GM12865 (cell line): ENCODE measurements at regions not wholly inside any gene's neighbourhood (a gene's known extent, or its start where the extent isn't known, plus 50 kb on each side); places are given as distances from the start of the nearest gene placed in this dataset.

ENCODE experiments used
- DNase-seq: peaks from one replicate; pipeline ENCODE4 v3.0.0; 2010; ENCODE audit warnings: low read depth
- H3K4me3 ChIP-seq: 2 replicates; pipeline ENCODE4 v1.5.1; 2011; ENCODE audit warnings: mild to moderate bottlenecking, low read depth, low read length, control low read depth
- TF ChIP-seq, protein P1 (sequence below): IDR thresholded peaks from 2 replicates; pipeline ENCODE4 v1.5.1; 2011; ENCODE audit warnings: low read length, control low read depth, low read depth, inconsistent platforms; ENCODE audit not compliant: insufficient read depth; ENCODE audit errors: missing control alignments

DNA sequence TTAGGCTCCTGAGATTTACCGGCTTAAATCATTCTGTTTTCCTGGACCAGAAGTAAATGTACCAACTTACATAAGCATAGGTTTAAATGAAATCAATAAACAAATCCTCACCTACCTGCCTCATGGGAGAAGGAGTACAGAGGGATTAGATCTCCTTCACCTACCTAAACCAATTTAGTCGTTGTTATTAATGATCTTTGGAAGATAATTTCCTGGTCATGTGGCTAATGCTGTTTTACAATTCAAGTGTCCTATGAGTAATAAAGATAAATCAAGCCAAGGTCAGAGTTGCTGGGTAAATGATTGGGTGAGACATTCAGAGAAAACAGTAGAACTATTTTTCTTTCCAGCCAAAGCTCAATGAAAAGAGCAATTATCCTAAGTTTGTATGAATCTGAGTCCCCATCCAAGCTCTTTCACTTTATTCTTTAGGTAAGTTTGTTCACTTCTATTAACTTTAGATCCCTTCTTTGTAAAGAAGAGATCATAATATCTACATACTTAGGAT is 423.0 kb upstream of the FAM241A start:
- TF ChIP-seq, protein P1, sequence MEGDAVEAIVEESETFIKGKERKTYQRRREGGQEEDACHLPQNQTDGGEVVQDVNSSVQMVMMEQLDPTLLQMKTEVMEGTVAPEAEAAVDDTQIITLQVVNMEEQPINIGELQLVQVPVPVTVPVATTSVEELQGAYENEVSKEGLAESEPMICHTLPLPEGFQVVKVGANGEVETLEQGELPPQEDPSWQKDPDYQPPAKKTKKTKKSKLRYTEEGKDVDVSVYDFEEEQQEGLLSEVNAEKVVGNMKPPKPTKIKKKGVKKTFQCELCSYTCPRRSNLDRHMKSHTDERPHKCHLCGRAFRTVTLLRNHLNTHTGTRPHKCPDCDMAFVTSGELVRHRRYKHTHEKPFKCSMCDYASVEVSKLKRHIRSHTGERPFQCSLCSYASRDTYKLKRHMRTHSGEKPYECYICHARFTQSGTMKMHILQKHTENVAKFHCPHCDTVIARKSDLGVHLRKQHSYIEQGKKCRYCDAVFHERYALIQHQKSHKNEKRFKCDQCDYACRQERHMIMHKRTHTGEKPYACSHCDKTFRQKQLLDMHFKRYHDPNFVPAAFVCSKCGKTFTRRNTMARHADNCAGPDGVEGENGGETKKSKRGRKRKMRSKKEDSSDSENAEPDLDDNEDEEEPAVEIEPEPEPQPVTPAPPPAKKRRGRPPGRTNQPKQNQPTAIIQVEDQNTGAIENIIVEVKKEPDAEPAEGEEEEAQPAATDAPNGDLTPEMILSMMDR: no peak
- DNase-seq: no peak
- H3K4me3 ChIP-seq: no peak overlapping the region

DNA sequence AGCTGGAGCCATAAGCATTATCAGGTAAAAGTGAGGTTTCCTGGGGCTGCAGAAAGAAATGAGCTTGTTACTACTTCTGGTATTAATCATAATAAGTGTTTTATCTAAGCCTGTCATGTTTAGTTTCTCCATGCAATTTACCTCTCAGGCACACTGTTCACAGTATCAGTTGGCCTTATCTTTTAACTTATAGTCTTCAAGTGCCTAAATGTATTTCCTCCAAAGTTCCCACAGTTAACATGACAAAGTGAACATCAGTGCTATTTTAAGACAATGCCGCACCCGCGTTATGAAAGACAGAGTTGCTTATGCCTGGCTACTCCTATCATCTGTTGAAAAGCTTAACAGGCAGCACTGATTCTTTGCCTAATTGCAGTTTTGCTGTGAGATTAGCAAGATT is 408.7 kb upstream of the FAM241A start:
- no peak for DNase-seq
- no peak overlapping the region for H3K4me3 ChIP-seq
- TF ChIP-seq, protein P1: no peak

DNA sequence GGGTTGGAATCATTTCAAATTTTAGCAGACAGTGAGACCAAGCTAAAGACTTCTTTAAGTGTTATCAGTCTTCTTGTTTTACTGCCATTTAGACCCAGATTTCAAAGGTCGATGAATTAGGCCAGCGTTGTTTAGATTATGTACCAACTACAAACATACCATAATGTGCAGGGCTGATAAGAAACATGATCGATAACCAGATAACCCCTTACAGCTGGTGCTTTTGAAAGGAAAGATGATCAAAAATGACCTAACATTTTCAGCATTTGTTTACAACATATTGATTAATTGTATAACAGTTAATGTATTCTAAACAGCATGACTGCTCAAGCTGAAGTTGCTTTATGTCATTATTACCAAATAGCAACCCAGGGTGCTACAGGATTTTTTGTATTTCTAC is 400.4 kb upstream of the FAM241A start:
- TF ChIP-seq, protein P1: no peak
- no peak for DNase-seq
- no peak overlapping the region for H3K4me3 ChIP-seq

DNA sequence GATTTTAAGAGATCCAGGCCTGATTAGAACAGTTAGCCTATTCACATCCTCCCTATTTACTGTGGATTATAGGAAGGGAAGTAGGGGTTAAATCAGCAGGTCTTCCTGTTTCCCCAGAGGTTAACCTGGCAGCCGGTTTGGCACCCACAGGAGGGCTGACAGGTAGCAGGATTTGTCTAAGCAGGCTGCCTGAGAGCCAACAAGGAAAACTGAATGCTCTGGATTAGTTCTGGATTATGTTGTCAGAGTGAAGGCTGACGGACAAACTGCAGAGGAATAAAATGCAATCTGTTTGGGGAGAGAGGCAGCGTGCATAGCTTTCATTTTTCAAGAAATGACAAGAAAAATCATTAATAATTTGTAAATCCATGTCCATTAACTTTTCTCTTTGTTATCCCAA is 397.1 kb upstream of the FAM241A start:
- H3K4me3 ChIP-seq: no peak overlapping the region
- TF ChIP-seq, protein P1: no peak
- no peak for DNase-seq

DNA sequence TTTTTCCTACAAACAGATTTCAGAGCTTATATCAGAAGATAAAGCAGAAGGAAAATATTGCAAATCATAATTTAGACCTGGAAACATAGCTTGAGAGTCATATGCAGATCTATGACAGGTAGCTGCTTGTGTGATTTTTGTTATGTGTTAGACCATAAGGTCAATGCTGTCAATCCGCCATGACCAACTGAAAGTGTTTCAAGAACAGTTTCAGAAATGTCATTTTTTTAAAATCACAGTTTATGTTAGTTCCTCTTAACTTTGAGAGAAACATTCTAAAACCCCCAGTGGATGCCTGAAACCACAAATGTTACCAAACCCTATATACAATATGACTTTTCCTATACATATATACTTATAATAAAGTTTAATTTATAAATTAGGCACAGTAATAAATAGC is 391.3 kb upstream of the FAM241A start:
- DNase-seq: no peak
- no peak overlapping the region for H3K4me3 ChIP-seq
- TF ChIP-seq, protein P1: no peak

DNA sequence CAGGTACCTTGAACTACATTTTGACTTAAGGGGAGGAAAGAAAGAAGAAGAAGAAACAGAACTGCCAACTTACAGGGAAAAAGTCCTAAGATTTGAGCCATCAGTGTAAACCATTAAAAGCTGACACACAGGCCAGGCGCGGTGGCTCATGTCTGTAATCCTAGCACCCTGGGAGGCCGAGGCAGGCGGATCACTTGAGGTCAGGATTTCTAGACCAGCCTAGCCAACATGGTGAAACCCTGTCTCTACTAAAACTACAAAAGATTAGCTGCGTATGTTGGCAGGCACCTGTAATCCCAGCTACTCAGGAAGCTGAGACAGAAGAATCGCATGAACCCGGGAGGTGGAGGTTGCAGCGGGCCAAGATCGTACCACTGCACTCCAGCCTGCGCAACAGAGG is 389.7 kb upstream of the FAM241A start:
- no peak for DNase-seq
- TF ChIP-seq, protein P1: no peak
- H3K4me3 ChIP-seq: no peak overlapping the region

DNA sequence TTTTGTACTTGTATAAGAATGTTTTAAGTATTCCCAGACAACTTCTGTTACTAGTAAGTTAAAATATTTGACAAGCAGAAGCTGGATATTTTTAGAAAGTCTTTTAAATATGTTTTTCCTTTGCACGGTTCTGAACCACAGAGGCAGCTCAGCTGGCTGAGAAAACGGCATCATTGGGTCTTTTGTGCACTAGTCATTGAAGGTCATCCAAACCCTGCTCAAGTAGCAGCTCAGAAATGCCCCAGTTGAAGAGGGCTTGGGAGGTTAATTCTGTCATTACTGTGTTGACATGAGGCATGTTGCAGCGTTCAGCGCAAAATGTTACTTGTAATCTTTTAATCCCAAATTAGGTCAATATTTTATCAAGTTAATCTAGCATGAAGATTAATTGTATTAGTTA is 383.7 kb upstream of the FAM241A start:
- no peak for DNase-seq
- no peak overlapping the region for H3K4me3 ChIP-seq
- TF ChIP-seq, protein P1: no peak
